ENCODE measurements at regions not wholly inside any gene's neighbourhood (a gene's known extent, or its start where the extent isn't known, plus 50 kb on each side); places are given as distances from the start of the nearest gene placed in this dataset.

GRCh38 chr1:189904509-189904908 is 573.2 kb downstream of the BRINP3 start:
- TF ChIP-seq ZFP3 (CRISPR knock-in tag; IDR thresholded peaks at IDR 0.05) (no peak), ZNF70 (CRISPR knock-in tag; IDR thresholded peaks at IDR 0.05) (no peak), PATZ1 (CRISPR knock-in tag; IDR thresholded peaks at IDR 0.05; ENCODE audit: borderline replicate concordance) (no peak), RARB (CRISPR knock-in tag; IDR thresholded peaks at IDR 0.05) (no peak), TSHZ2 (CRISPR knock-in tag; IDR thresholded peaks at IDR 0.05) (no peak), ARNTL (CRISPR knock-in tag; IDR thresholded peaks at IDR 0.05; ENCODE audit: borderline replicate concordance, low read depth) (no peak), CSRNP3 (CRISPR knock-in tag; IDR thresholded peaks at IDR 0.05) (no peak), SNAI2 (CRISPR knock-in tag; IDR thresholded peaks at IDR 0.05) (no peak), ESRRG (CRISPR knock-in tag; IDR thresholded peaks at IDR 0.05) (no peak), CREB5 (CRISPR knock-in tag; IDR thresholded peaks at IDR 0.05; ENCODE audit: low read depth) (no peak), OSR1 (CRISPR knock-in tag; IDR thresholded peaks at IDR 0.05) (no peak), POU6F1 (CRISPR knock-in tag; IDR thresholded peaks at IDR 0.05; ENCODE audit: borderline replicate concordance, low read depth) (no peak), PPARA (CRISPR knock-in tag; IDR thresholded peaks at IDR 0.05; ENCODE audit: borderline replicate concordance) (no peak)

All from SK-N-SH treated with all-trans-retinoic acid at 6 μM for 48 hours (cell line).